ENCODE measurements at regions not wholly inside any gene's neighbourhood (a gene's known extent, or its start where the extent isn't known, plus 50 kb on each side); places are given as distances from the start of the nearest gene placed in this dataset.

DNA sequence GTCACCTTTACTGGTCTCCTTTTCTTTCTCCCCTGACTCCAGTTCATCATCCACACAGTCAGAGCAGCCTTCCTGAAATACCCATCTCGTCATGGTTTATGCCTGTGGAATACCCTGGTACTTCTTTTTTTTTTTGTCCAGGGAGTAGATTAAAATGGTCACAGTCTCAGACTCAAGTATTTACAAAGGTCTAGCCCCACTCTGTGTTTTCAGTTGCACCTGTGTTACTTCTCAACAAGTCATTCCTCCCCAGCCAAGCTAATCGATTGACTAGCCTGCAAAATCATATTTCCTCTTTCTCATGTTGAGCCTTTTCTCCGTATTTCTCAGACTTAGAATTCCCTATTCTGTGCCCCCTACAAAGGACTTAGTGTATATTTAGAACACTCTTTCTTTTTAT, 155.2 kb upstream of the KCNN2 start:
- H3K4me3 ChIP-seq (ENCODE audit: low read depth in 1 of 2, low read length in 2 of 2) = no peak overlapping the region
- peaks cover 0 to 2% of the 10 kb centered on the region in 2 donors for H3K9me3 ChIP-seq (ENCODE audit: control insufficient read depth in 1 of 2, low read length in 2 of 2)
- no peak overlapping the region for H3K27ac ChIP-seq (ENCODE audit: low read length)
- H3K27me3 ChIP-seq (ENCODE audit: low read depth, low read length) = no peaks in the 10 kb centered on the region
- no peaks in the 10 kb centered on the region for H3K36me3 ChIP-seq (ENCODE audit: control insufficient read depth in 1 of 2, insufficient read depth in 2 of 2, low read length in 2 of 2)
- H3K4me1 ChIP-seq (ENCODE audit: control insufficient read depth in 1 of 2, insufficient read depth in 2 of 2, low read length in 2 of 2) = no peaks in the 10 kb centered on the region

DNA sequence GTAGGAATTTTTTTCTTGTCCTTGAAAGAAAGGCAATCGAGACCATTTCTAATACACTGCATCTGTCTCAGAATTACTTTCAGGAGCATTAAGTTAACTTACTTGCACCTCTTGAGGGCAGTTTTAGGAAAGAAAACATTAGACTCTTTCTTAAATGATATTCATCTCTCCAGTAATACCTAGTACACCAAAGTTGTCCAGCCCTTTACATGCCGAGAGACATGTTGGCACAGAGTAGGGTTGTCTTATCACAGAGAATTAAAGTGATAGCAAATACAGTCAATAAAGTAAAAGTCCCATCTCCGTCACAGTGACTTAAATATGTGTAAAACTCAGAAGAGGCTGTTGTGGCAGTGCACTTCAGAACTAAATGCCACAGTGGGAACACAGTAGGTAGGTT, 154.3 kb upstream of the KCNN2 start:
- no peaks in the 10 kb centered on the region for H3K27me3 ChIP-seq (ENCODE audit: low read depth, low read length)
- H3K27ac ChIP-seq (ENCODE audit: low read length) = no peak overlapping the region
- no peaks in the 10 kb centered on the region for H3K9me3 ChIP-seq (ENCODE audit: control insufficient read depth in 1 of 2, low read length in 2 of 2)
- no peaks in the 10 kb centered on the region for H3K36me3 ChIP-seq (ENCODE audit: control insufficient read depth in 1 of 2, insufficient read depth in 2 of 2, low read length in 2 of 2)
- H3K4me3 ChIP-seq (ENCODE audit: low read depth in 1 of 2, low read length in 2 of 2) = no peak overlapping the region
- no peaks in the 10 kb centered on the region for H3K4me1 ChIP-seq (ENCODE audit: control insufficient read depth in 1 of 2, insufficient read depth in 2 of 2, low read length in 2 of 2)

DNA sequence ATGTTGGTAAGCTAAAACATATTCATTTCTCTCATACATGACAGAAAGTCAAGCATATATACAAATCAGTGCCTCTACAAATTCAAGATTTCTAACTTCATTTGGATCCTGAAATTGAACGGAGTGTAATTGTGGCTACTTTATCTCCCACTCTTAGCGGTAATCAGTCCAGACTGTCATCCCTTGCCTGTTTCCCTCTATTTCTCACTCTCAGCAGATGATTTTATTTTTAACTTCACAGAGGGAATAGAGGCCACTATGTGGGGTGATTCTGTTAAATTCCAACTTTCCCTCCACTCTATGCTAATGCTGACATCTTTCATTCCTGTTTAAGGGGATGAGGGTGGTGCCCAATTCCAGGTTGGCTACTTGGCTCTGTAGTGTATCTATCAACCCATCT, 153.8 kb upstream of the KCNN2 start:
- no peak overlapping the region for H3K4me3 ChIP-seq (ENCODE audit: low read depth in 1 of 2, low read length in 2 of 2)
- no peaks in the 10 kb centered on the region for H3K27me3 ChIP-seq (ENCODE audit: low read depth, low read length)
- no peaks in the 10 kb centered on the region for H3K9me3 ChIP-seq (ENCODE audit: control insufficient read depth in 1 of 2, low read length in 2 of 2)
- H3K27ac ChIP-seq (ENCODE audit: low read length) = no peak overlapping the region
- H3K36me3 ChIP-seq (ENCODE audit: control insufficient read depth in 1 of 2, insufficient read depth in 2 of 2, low read length in 2 of 2) = no peaks in the 10 kb centered on the region
- no peaks in the 10 kb centered on the region for H3K4me1 ChIP-seq (ENCODE audit: control insufficient read depth in 1 of 2, insufficient read depth in 2 of 2, low read length in 2 of 2)

DNA sequence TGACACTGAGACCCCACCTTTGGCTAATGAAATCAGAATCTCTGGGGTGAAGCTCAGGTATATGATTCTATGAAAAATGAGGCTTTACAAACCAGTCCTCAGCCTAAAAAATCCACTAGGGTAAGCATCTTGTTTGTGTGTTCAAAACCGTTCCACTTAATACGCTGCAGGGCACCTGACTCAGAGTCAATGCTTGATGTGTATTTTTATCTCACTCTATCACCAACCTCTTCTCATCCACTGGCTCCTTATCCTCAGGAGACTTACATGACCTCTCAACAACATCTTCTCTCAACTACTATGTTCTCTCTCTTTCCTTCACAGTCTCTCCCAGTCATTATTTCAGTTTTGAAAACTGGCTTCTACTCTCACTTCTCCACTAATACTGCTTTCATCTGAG, 153.3 kb upstream of the KCNN2 start:
- H3K27me3 ChIP-seq (ENCODE audit: low read depth, low read length) = no peaks in the 10 kb centered on the region

DNA sequence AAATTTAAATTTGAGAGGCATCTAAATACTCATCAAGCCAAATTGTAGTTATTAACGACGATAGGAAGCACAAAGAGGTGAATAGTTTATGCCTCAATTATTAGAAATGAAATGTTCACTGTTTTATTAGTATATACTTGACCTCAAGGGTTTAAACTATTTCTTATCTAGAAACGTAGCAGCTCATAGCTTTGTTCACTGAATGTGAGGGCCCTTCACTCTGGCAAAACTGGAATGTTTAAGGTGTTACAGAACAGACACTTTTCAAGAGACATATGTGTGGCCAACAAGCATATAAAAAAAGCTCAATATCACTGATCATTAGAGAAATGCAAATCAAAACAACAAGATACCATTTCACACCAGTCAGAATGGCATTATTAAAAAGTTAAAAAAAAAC, 151.2 kb upstream of the KCNN2 start:
- H3K36me3 ChIP-seq (ENCODE audit: control insufficient read depth in 1 of 2, insufficient read depth in 2 of 2, low read length in 2 of 2) = no peaks in the 10 kb centered on the region
- no peaks in the 10 kb centered on the region for H3K9me3 ChIP-seq (ENCODE audit: control insufficient read depth in 1 of 2, low read length in 2 of 2)
- no peak overlapping the region for H3K4me3 ChIP-seq (ENCODE audit: low read depth in 1 of 2, low read length in 2 of 2)
- no peak overlapping the region for H3K27ac ChIP-seq (ENCODE audit: low read length)
- H3K27me3 ChIP-seq (ENCODE audit: low read depth, low read length) = no peaks in the 10 kb centered on the region
- no peaks in the 10 kb centered on the region for H3K4me1 ChIP-seq (ENCODE audit: control insufficient read depth in 1 of 2, insufficient read depth in 2 of 2, low read length in 2 of 2)

More for the DNA sequence above, 153.3 kb upstream of the KCNN2 start:
- Histone ChIP-seq H3K27ac (ENCODE audit: low read length) (no peak overlapping the region), H3K4me3 (ENCODE audit: low read depth in 1 of 2, low read length in 2 of 2) (no peak overlapping the region), H3K9me3 (ENCODE audit: control insufficient read depth in 1 of 2, low read length in 2 of 2) (no peaks in the 10 kb centered on the region), H3K4me1 (ENCODE audit: control insufficient read depth in 1 of 2, insufficient read depth in 2 of 2, low read length in 2 of 2) (no peaks in the 10 kb centered on the region), H3K36me3 (ENCODE audit: control insufficient read depth in 1 of 2, insufficient read depth in 2 of 2, low read length in 2 of 2) (no peaks in the 10 kb centered on the region)

DNA sequence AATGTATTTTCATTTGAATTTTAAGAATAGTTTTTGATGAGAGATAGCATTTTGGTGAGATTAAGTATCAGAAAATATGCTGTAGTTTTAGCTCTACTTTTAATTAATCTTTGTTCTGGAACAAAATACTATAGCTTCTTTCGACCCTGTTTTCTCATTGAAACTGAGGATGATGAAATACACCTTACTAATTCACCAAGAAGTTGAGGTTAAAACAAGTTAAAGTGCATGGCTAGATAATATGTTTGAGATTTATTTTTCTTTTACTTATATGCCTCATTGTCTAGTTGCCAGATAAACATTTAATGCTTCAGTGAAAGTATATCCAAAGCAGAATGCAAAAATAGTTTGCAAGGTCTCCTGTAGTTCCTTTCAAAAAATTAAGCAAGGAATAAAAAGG, 140.1 kb upstream of the KCNN2 start:
- Histone ChIP-seq H3K9me3 (ENCODE audit: control insufficient read depth in 1 of 2, low read length in 2 of 2) (peaks cover 0 to 26% of the 10 kb centered on the region in 2 donors), H3K27ac (ENCODE audit: low read length) (no peak overlapping the region), H3K4me1 (ENCODE audit: control insufficient read depth in 1 of 2, insufficient read depth in 2 of 2, low read length in 2 of 2) (no peaks in the 10 kb centered on the region), H3K36me3 (ENCODE audit: control insufficient read depth in 1 of 2, insufficient read depth in 2 of 2, low read length in 2 of 2) (no peaks in the 10 kb centered on the region), H3K27me3 (ENCODE audit: low read depth, low read length) (no peaks in the 10 kb centered on the region), H3K4me3 (ENCODE audit: low read depth in 1 of 2, low read length in 2 of 2) (no peak overlapping the region)

DNA sequence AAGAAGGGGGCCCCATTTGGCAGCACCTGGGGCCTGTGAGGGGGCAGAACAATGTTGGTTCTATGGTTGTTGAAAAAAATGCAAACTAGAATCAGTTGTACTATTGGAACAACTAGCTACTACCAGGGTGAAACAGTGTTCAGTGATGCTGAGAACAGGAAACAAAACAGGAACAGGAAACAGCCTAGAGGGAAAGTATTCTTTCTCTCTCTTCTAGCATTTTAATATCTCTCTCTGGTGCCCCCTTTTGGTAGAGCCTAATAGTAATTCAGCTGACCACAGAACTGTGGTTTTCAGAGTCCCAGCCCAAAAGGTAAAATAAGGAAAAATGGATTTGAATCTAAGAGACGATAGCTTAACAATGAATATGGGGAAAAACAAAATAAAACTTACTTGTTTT, 138.0 kb upstream of the KCNN2 start:
- Histone ChIP-seq H3K27ac (ENCODE audit: low read length) (no peak overlapping the region), H3K27me3 (ENCODE audit: low read depth, low read length) (no peaks in the 10 kb centered on the region), H3K4me1 (ENCODE audit: control insufficient read depth in 1 of 2, insufficient read depth in 2 of 2, low read length in 2 of 2) (no peaks in the 10 kb centered on the region), H3K9me3 (ENCODE audit: control insufficient read depth in 1 of 2, low read length in 2 of 2) (peaks cover 0 to 22% of the 10 kb centered on the region in 2 donors), H3K4me3 (ENCODE audit: low read depth in 1 of 2, low read length in 2 of 2) (no peak overlapping the region), H3K36me3 (ENCODE audit: control insufficient read depth in 1 of 2, insufficient read depth in 2 of 2, low read length in 2 of 2) (no peaks in the 10 kb centered on the region)

DNA sequence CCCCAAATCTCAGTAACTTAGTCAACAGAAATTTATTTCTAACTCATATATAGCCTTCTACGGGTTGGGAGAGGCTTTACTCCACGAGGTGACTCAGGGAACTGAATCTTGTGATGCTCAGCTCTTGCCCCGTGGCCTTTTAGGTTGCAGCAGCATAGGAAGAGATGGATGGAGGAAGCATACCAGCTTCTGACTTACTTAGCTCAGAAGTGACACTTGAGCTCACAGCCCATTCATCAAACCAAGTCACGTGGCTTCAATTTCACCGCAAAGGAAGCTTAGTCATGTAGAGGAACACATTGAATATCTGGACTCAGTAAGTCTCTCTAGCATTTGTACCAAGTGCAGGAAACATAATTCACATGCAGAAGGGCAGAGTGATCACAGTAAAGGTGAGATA, 124.1 kb upstream of the KCNN2 start:
- no peaks in the 10 kb centered on the region for H3K27me3 ChIP-seq (ENCODE audit: low read depth, low read length)
- peaks cover 0 to 6% of the 10 kb centered on the region in 2 donors for H3K9me3 ChIP-seq (ENCODE audit: control insufficient read depth in 1 of 2, low read length in 2 of 2)
- H3K4me3 ChIP-seq (ENCODE audit: low read depth in 1 of 2, low read length in 2 of 2) = no peak overlapping the region
- H3K36me3 ChIP-seq (ENCODE audit: control insufficient read depth in 1 of 2, insufficient read depth in 2 of 2, low read length in 2 of 2) = no peaks in the 10 kb centered on the region
- H3K27ac ChIP-seq (ENCODE audit: low read length) = no peak overlapping the region
- H3K4me1 ChIP-seq (ENCODE audit: control insufficient read depth in 1 of 2, insufficient read depth in 2 of 2, low read length in 2 of 2) = no peaks in the 10 kb centered on the region

DNA sequence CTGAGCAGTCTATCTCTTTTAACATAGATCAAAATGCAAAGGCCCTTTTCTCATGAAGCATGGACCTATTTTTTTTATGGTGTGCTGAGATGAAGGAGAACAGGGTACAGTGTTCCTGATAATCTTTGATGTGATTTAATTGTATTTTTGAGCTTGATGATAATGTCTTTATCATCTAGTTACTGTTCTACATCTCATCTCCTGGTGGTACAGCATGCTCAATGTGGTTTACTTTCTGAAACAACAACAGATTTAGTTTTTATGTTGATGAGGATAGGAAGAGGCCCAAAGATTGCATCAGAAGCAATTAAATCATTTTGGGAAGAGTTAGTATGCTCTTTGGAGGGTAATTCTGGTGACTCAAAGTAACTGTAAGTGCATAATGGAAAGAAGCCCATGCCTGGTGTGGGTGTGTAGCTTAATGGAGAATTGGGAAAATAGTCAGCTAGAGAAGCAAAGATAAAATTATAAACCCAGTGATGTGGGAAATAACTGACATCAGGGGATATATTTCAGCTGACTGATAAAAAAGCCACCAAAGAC, 123.0 kb upstream of the KCNN2 start:
- Histone ChIP-seq H3K27ac (ENCODE audit: low read length) (no peak overlapping the region), H3K36me3 (ENCODE audit: control insufficient read depth in 1 of 2, insufficient read depth in 2 of 2, low read length in 2 of 2) (no peaks in the 10 kb centered on the region), H3K4me3 (ENCODE audit: low read depth in 1 of 2, low read length in 2 of 2) (no peak overlapping the region), H3K27me3 (ENCODE audit: low read depth, low read length) (no peaks in the 10 kb centered on the region), H3K9me3 (ENCODE audit: control insufficient read depth in 1 of 2, low read length in 2 of 2) (peaks cover 0 to 6% of the 10 kb centered on the region in 2 donors), H3K4me1 (ENCODE audit: control insufficient read depth in 1 of 2, insufficient read depth in 2 of 2, low read length in 2 of 2) (no peaks in the 10 kb centered on the region)

DNA sequence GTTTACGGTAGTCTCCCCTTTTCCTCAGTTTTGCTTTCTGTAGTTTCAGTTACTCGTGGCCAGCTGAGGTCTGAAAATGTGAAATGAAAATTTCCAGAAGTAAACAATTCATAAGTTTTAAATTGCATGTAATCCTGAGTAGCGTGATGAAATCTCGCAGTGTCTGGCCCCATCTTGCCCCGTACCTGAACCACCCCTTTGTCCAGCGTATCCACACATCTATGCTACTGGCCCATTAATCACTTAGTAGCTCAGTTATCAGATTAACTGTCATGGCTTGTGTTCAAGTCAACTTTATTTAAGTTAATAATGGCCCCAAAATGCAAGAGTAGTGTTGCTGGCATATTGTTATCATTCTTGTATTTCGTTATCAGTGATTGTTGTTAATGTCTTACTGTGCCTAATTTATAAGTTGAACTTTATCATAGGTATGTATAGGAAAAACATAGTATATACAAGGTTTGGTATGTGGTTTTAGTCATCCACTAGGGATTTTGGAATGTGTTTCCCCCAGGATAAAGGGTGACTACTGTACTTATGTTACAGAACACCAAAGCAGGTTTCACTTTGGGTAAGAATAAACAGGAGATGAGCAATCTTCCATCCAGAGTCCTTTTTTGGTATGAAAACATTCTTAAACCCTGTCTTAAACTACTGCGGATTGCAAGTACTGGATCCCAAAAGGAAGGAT, 118.4 kb upstream of the KCNN2 start:
- Histone ChIP-seq H3K27me3 (ENCODE audit: low read depth, low read length) (no peaks in the 10 kb centered on the region), H3K4me3 (ENCODE audit: low read depth in 1 of 2, low read length in 2 of 2) (no peak overlapping the region), H3K9me3 (ENCODE audit: control insufficient read depth in 1 of 2, low read length in 2 of 2) (no peaks in the 10 kb centered on the region), H3K36me3 (ENCODE audit: control insufficient read depth in 1 of 2, insufficient read depth in 2 of 2, low read length in 2 of 2) (no peaks in the 10 kb centered on the region), H3K4me1 (ENCODE audit: control insufficient read depth in 1 of 2, insufficient read depth in 2 of 2, low read length in 2 of 2) (no peaks in the 10 kb centered on the region), H3K27ac (ENCODE audit: low read length) (no peak overlapping the region)

DNA sequence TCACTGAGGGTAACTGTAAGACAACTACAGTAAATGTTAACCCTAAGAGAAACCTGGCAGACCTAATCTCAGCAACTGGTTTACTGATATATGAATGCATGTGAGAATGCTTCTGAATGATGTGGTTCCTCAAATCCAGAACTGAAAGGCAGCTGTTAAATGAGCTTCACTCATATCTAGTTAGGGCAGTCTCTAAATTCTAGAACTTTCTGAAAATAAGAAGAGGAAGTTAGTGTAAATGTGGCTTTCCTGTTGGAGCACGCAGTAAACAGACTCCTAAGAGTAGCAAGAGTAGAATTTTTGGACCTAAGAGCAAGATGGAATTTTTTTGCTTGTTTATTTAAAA, 117.9 kb upstream of the KCNN2 start:
- no peaks in the 10 kb centered on the region for H3K27me3 ChIP-seq (ENCODE audit: low read depth, low read length)
- no peak overlapping the region for H3K27ac ChIP-seq (ENCODE audit: low read length)
- H3K4me1 ChIP-seq (ENCODE audit: control insufficient read depth in 1 of 2, insufficient read depth in 2 of 2, low read length in 2 of 2) = no peaks in the 10 kb centered on the region
- no peaks in the 10 kb centered on the region for H3K36me3 ChIP-seq (ENCODE audit: control insufficient read depth in 1 of 2, insufficient read depth in 2 of 2, low read length in 2 of 2)
- no peaks in the 10 kb centered on the region for H3K9me3 ChIP-seq (ENCODE audit: control insufficient read depth in 1 of 2, low read length in 2 of 2)
- no peak overlapping the region for H3K4me3 ChIP-seq (ENCODE audit: low read depth in 1 of 2, low read length in 2 of 2)

DNA sequence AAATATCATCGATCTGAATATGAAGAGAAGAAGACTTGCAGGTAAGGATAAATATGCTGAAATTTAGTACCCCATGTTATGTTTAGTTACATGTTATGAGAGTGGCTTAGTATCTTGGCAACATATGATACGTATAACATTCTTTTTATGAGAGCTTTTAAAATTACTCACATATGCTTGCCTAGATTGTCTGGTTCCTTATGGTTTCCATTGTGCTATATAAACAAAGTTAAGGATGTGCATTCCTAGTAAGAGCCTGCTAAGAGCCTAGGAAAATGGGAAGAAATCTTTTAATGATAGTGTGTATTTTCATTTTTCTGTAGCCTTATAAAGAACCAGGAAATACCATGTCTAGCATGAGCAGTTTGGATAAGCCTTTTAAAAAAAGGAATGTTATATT, 112.0 kb upstream of the KCNN2 start:
- Histone ChIP-seq H3K4me1 (ENCODE audit: control insufficient read depth in 1 of 2, insufficient read depth in 2 of 2, low read length in 2 of 2) (no peaks in the 10 kb centered on the region), H3K27me3 (ENCODE audit: low read depth, low read length) (no peaks in the 10 kb centered on the region), H3K27ac (ENCODE audit: low read length) (no peak overlapping the region), H3K9me3 (ENCODE audit: control insufficient read depth in 1 of 2, low read length in 2 of 2) (no peaks in the 10 kb centered on the region), H3K36me3 (ENCODE audit: control insufficient read depth in 1 of 2, insufficient read depth in 2 of 2, low read length in 2 of 2) (no peaks in the 10 kb centered on the region), H3K4me3 (ENCODE audit: low read depth in 1 of 2, low read length in 2 of 2) (no peak overlapping the region)
